Ishikawa (cell line): ENCODE measurements at regions not wholly inside any gene's neighbourhood (a gene's known extent, or its start where the extent isn't known, plus 50 kb on each side); places are given as distances from the start of the nearest gene placed in this dataset.

Experiments used
- EP300 ChIP-seq: IDR thresholded peaks from 2 replicates; pipeline ENCODE4 v1.6.1; 2012; ENCODE audit warnings: borderline replicate concordance
- NFIC ChIP-seq: IDR thresholded peaks from 2 replicates; pipeline ENCODE4 v1.6.1; 2012
- TAF1 ChIP-seq: IDR thresholded peaks from 2 replicates; pipeline ENCODE4 v1.6.1; 2012; ENCODE audit warnings: low read depth, mild to moderate bottlenecking
- TF ChIP-seq, protein P1 (sequence below): IDR thresholded peaks from 2 replicates; pipeline ENCODE4 v1.6.1; 2012
- TF ChIP-seq, protein P2 (sequence below): IDR thresholded peaks from 2 replicates; pipeline ENCODE4 v1.6.1; 2012; ENCODE audit warnings: low read depth, mild to moderate bottlenecking

DNA sequence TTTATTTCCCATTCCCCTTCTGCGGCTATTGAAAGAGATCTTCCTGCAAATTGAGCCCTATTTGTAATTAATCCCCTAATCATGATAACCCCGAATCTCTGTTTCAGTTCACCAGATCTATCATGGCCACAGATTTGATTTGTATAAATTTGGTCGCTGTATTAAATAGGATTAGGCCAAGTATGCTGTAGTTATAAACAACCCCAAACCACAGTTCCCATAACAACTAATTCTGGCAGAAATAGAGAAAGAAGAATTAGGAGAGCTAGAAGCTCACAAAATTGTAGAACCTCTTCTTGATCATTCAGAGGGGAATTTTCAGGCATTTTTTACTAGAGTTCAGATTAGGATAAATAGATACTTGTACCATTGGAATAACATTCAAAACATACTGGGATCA is 433.7 kb upstream of the TNP1 start:
- TF ChIP-seq, protein P1, sequence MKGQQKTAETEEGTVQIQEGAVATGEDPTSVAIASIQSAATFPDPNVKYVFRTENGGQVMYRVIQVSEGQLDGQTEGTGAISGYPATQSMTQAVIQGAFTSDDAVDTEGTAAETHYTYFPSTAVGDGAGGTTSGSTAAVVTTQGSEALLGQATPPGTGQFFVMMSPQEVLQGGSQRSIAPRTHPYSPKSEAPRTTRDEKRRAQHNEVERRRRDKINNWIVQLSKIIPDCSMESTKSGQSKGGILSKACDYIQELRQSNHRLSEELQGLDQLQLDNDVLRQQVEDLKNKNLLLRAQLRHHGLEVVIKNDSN, result no peak
- TF ChIP-seq NFIC, result no peak
- TF ChIP-seq, protein P2, sequence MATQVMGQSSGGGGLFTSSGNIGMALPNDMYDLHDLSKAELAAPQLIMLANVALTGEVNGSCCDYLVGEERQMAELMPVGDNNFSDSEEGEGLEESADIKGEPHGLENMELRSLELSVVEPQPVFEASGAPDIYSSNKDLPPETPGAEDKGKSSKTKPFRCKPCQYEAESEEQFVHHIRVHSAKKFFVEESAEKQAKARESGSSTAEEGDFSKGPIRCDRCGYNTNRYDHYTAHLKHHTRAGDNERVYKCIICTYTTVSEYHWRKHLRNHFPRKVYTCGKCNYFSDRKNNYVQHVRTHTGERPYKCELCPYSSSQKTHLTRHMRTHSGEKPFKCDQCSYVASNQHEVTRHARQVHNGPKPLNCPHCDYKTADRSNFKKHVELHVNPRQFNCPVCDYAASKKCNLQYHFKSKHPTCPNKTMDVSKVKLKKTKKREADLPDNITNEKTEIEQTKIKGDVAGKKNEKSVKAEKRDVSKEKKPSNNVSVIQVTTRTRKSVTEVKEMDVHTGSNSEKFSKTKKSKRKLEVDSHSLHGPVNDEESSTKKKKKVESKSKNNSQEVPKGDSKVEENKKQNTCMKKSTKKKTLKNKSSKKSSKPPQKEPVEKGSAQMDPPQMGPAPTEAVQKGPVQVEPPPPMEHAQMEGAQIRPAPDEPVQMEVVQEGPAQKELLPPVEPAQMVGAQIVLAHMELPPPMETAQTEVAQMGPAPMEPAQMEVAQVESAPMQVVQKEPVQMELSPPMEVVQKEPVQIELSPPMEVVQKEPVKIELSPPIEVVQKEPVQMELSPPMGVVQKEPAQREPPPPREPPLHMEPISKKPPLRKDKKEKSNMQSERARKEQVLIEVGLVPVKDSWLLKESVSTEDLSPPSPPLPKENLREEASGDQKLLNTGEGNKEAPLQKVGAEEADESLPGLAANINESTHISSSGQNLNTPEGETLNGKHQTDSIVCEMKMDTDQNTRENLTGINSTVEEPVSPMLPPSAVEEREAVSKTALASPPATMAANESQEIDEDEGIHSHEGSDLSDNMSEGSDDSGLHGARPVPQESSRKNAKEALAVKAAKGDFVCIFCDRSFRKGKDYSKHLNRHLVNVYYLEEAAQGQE, result no peak
- TF ChIP-seq EP300, result no peak
- no peak for TF ChIP-seq TAF1
